Stomach (tissue), 8 donors: ENCODE measurements at regions not wholly inside any gene's neighbourhood (a gene's known extent, or its start where the extent isn't known, plus 50 kb on each side); places are given as distances from the start of the nearest gene placed in this dataset.

ENCODE experiments used
- DNase-seq, 2 donors: peaks; one replicate each; pipeline versions ENCODE4 v3.0.0 to v3.0.0-alpha.2; 2013 to 2019
- H3K27ac ChIP-seq, 5 donors: fragments of 200-600 bp in 4 of 5; sonication (generic) in 4 of 5; one replicate each; pipeline ENCODE4 v1.5.1; 2013 to 2019; ENCODE audit warnings: mild to moderate bottlenecking in 1 of 5, moderate library complexity in 1 of 5
- H3K27me3 ChIP-seq, 3 donors: fragments of 200-600 bp; sonication (generic); one replicate each; pipeline ENCODE4 v1.5.1; 2017 to 2019; ENCODE audit warnings: mixed run types in 1 of 3
- H3K36me3 ChIP-seq, 4 donors: fragments of 200-600 bp; sonication (generic); 1 replicate in 3 of 4; 2 replicates in 1 of 4; pipeline ENCODE4 v1.5.1; 2016 to 2019
- H3K4me1 ChIP-seq, 4 donors: fragments of 200-600 bp; sonication (generic); one replicate each; pipeline ENCODE4 v1.5.1; 2016 to 2019
- H3K4me3 ChIP-seq, 4 donors: fragments of 200-600 bp; sonication (generic) in 3 of 4; one replicate each; pipeline ENCODE4 v1.5.1; 2016 to 2019; ENCODE audit warnings: mild to moderate bottlenecking in 1 of 4
- H3K9me3 ChIP-seq, 4 donors: fragments of 200-600 bp; sonication (generic); one replicate each; pipeline ENCODE4 v1.5.1; 2016 to 2019
- EP300 ChIP-seq: sonication (generic); formaldehyde crosslinking; IDR thresholded peaks from one replicate; pipeline ENCODE4 v1.6.1; 2017; ENCODE audit warnings: antibody characterized with exemption
- POLR2A ChIP-seq, 4 donors: fragments of 450-650 bp; IDR thresholded peaks; one replicate each; pipeline ENCODE4 v1.6.1; 2016; ENCODE audit warnings: antibody characterized with exemption in 4 of 4, control low read depth in 2 of 4, mild to moderate bottlenecking in 1 of 4, moderate library complexity in 1 of 4
- POLR2AphosphoS5 ChIP-seq, 3 donors: sonication (generic); formaldehyde crosslinking; IDR thresholded peaks; one replicate each; pipeline ENCODE4 v1.6.1; 2016; ENCODE audit warnings: antibody characterized with exemption in 3 of 3
- WGBS, 5 donors: extraction: QIAGEN DNeasy Blood & Tissue Kit in 3 of 5; methylation state at CpG; one replicate each; pipeline versions ENCODE4 v1.1.5 to v1.1.7; 2013 to 2018; 5-methylcytosine and 5-hydroxymethylcytosine counted together
- intact Hi-C: fragments of 100-400 bp; cut with DNase I; formaldehyde crosslinking; loops from one replicate; pipeline ENCODE4 v1.15.1; 2023; ENCODE audit warnings: low total_unique reads
- TF ChIP-seq, protein P1 (sequence below), 7 experiments: fragments of 450-650 bp in 4 of 7; fragments of 200-600 bp in 3 of 7; sonication (generic) in 3 of 7; IDR thresholded peaks; one replicate each; pipeline ENCODE4 v1.5.1; 2016 to 2019; ENCODE audit warnings: antibody characterized with exemption in 7 of 7, control low read depth in 2 of 7, mild to moderate bottlenecking in 1 of 7
- donor health status: healthy with polysubstance abuse.
- donor health status: Bipolar disorder and iron deficiency.
- donor health status: healthy.

DNA sequence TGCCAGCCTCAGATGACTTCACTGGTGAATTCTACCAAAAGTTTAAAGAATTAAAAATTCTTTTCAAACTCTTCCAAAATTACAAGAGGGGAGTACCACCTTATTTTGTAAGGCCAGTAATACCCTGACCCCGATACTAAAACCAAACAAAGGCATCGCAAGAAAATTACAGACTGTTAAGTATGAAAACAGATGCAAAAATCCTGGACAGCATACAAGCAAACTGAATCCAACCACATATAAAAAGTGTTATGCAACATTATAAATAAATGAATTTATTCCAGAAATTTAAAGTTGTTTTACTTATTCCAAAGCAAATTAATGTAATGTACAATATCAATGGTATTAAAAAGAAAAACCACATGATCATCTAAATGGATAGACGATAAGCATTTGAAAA, 873.6 kb upstream of the GJE1 start:
- Histone ChIP-seq H3K27ac (no peak overlapping the region), H3K4me3 (no peak overlapping the region), H3K27me3 (no peaks in the 10 kb centered on the region), H3K9me3 (no peaks in the 10 kb centered on the region), H3K36me3 (no peaks in the 10 kb centered on the region), H3K4me1 (peaks cover 0 to 4% (median under 1%) of the 10 kb centered on the region in 4 donors)
- no peak for DNase-seq
- TF ChIP-seq POLR2AphosphoS5 (IDR thresholded peaks at IDR 0.05) (no peak), EP300 (no peak), POLR2A (IDR thresholded peaks at IDR 0.05) (no peak)
- TF ChIP-seq, protein P1, sequence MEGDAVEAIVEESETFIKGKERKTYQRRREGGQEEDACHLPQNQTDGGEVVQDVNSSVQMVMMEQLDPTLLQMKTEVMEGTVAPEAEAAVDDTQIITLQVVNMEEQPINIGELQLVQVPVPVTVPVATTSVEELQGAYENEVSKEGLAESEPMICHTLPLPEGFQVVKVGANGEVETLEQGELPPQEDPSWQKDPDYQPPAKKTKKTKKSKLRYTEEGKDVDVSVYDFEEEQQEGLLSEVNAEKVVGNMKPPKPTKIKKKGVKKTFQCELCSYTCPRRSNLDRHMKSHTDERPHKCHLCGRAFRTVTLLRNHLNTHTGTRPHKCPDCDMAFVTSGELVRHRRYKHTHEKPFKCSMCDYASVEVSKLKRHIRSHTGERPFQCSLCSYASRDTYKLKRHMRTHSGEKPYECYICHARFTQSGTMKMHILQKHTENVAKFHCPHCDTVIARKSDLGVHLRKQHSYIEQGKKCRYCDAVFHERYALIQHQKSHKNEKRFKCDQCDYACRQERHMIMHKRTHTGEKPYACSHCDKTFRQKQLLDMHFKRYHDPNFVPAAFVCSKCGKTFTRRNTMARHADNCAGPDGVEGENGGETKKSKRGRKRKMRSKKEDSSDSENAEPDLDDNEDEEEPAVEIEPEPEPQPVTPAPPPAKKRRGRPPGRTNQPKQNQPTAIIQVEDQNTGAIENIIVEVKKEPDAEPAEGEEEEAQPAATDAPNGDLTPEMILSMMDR (IDR thresholded peaks at IDR 0.05) = no peak
- 64 to 80% (median 78%) methylated on average over 3 of the region's 3 CpGs for WGBS, 5 donors
- intact Hi-C loops = no loop called here

DNA sequence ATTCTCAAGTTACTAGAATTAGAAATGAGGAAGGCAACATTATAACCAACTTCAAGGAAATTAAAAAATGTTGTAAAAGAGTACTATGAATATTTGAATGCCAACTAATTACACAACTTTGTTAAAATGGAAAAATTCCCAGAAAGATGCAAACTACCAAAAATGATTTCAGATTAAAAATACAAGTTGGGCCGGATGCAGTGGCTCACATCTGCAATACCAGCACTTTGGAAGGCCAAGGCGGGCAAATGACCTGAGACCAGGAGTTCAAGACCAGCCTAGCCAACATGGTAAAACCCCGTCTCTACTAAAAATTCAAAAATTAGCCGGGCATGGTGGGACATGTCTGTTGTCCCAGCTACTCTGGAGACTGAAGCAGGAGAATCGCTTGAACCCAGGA, 874.2 kb upstream of the GJE1 start:
- 94 to 98% (median 97%) methylated on average over 5 of the region's 5 CpGs for WGBS, 5 donors
- no peak for TF ChIP-seq EP300
- TF ChIP-seq, protein P1 (IDR thresholded peaks at IDR 0.05) = no peak
- no peak for TF ChIP-seq POLR2AphosphoS5 (IDR thresholded peaks at IDR 0.05)
- no peak for TF ChIP-seq POLR2A (IDR thresholded peaks at IDR 0.05)
- no peak overlapping the region for H3K4me3 ChIP-seq
- DNase-seq = no peak
- peaks cover 0 to 7% (median 2%) of the 10 kb centered on the region in 4 donors for H3K4me1 ChIP-seq
- H3K27me3 ChIP-seq = no peaks in the 10 kb centered on the region
- no peaks in the 10 kb centered on the region for H3K9me3 ChIP-seq
- H3K27ac ChIP-seq = no peak overlapping the region
- no peaks in the 10 kb centered on the region for H3K36me3 ChIP-seq
- intact Hi-C loops = no loop called here

DNA sequence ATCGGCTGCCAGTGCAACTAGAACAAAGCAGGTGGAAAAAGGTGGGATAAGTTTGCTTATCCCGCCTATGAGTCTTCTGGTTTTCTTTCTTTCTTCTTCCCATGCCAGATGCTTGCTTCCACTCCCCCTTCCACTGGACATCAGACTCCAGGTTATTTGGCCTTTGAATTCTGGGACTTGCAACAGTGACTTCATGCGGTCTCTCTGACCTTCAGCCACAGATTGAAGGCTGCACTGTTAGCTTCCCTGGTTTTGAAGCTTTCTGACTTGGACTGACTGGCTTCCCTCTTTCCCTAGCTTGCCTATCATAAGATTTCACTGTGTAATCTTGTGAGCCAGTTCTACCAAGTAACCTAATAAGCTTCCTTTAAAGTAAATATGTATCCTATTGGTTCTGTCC, 878.4 kb upstream of the GJE1 start:
- H3K9me3 ChIP-seq = no peaks in the 10 kb centered on the region
- H3K36me3 ChIP-seq = no peaks in the 10 kb centered on the region
- H3K27me3 ChIP-seq = no peaks in the 10 kb centered on the region
- intact Hi-C loops = no loop called here
- H3K4me1 ChIP-seq = peaks cover 0 to 18% (median 2%) of the 10 kb centered on the region in 4 donors
- no peak overlapping the region for H3K27ac ChIP-seq
- H3K4me3 ChIP-seq = no peak overlapping the region
- TF ChIP-seq, protein P1 (IDR thresholded peaks at IDR 0.05) = no peak
- TF ChIP-seq POLR2A (IDR thresholded peaks at IDR 0.05) (no peak), EP300 (no peak), POLR2AphosphoS5 (IDR thresholded peaks at IDR 0.05) (no peak)
- no peak for DNase-seq
- WGBS, 5 donors = 87 to 98% (median 91%) methylated on average over 3 of the region's 3 CpGs

DNA sequence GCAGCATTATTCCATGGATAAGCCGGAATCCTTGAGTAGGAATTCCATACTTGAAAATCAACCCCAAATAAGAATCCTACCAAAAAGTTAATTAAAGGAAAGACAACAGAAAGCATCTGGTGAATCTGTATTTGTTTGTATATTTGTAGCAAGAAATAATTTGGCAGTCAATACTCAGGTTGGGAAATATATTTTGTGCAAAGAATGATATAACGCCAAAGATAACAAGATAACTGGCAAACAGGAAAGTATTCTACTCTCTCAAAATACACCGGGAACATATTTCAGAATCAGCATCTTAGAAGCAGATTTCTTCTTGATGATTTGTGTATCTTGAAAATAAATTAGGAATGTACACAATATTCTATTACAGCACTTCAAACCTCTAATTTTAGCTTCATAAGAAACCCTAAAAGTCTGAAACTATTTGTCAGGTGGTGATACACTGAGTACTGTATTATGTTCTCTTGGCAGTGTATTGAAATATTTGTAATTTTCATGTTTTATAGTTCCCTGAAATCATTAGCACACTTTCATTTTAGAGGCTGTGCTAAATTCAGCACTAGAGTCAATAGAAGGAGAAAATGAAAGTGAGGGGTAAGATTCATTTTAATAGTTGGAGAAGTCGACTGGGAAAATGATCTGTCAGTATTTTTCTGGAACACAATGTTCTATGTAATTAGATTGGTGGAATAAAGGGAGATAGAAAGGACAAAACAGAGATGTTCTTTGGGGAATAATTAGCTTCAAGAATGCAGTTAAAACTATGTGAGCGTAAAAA, 879.7 kb upstream of the GJE1 start:
- Histone ChIP-seq H3K27me3 (no peaks in the 10 kb centered on the region), H3K27ac (peak overlapping the region in 3 of 5 donors; percentile 4 to 49 (median 8)), H3K9me3 (no peaks in the 10 kb centered on the region), H3K4me3 (no peak overlapping the region), H3K4me1 (peaks cover 0 to 18% (median 2%) of the 10 kb centered on the region in 4 donors), H3K36me3 (no peaks in the 10 kb centered on the region)
- WGBS, 5 donors = 50 to 72% (median 61%) methylated on average over 5 of the region's 5 CpGs
- intact Hi-C loops = no loop called here
- TF ChIP-seq POLR2AphosphoS5 (IDR thresholded peaks at IDR 0.05) (no peak), POLR2A (IDR thresholded peaks at IDR 0.05) (no peak)
- TF ChIP-seq, protein P1 (IDR thresholded peaks at IDR 0.05) = no peak
- no peak for DNase-seq
